Stimulated activated CD8-positive, alpha-beta memory T cell treated with anti-CD3 and anti-CD28 coated beads, Interleukin-4, amount 100 ng/mL, for 48 hours (primary cell): ENCODE measurements at regions not wholly inside any gene's neighbourhood (a gene's known extent, or its start where the extent isn't known, plus 50 kb on each side); places are given as distances from the start of the nearest gene placed in this dataset.
"Not testable (repeated sequence)": the region's sequence is repeated elsewhere in the genome, so short reads cannot be mapped to it uniquely, and the experiment has no call there.

Experiments used
- DNase-seq: peaks from one replicate; pipeline ENCODE4 v3.0.0-alpha.2; 2020

DNA sequence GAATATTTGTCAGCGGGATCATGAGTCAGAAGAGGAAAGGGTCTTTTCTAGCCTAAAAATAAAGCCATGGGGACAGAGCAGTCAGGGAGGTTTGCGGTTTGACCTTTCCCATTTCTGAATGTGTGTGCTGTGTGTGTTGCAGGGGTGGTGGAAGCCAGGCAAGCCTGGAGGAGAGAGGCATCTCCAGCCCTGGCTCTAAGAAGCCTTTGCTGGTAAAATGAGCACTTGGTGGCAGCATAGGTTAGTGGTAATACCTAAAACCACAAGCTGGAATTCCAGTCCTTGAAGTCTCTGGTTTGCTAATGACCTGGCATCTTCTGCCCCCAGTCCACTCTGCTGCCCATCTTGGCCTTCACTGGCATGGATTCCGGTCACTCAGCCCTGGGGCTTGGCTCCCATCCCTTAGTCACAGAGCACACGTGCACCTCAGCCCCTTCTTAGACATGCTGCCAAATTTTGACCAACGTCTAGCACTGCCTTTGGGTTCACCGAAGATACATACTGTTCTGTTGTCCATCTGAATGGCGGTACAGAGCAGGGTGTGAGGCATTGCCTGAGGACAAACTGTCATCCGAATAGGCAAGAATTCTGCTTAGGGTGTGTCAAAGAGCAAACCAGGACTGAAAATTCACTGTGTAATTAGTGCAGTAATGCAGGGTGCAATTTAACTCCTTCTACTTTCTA, 52.7 kb downstream of the KCNA5 start:
- DNase-seq: no peak

DNA sequence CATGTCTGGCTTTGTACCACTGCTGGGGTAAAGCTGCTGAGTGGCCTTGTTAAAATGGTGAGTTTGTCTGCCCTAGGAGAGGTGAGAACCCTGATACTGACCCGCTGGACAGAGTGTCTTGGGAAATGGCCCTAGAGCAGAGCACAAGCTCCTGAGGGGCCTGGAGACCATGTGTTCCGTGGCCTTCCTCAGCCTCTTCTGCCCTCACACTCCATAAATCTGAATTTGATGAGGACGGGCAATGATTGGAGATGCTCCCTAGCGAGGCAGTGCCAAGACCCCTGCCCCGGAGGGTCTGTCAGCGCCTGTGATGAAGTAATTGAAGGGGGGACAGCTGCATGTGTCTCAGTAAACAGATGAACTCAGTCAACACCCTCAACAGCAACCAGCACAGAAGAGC, 54.1 kb downstream of the KCNA5 start:
- no peak for DNase-seq

DNA sequence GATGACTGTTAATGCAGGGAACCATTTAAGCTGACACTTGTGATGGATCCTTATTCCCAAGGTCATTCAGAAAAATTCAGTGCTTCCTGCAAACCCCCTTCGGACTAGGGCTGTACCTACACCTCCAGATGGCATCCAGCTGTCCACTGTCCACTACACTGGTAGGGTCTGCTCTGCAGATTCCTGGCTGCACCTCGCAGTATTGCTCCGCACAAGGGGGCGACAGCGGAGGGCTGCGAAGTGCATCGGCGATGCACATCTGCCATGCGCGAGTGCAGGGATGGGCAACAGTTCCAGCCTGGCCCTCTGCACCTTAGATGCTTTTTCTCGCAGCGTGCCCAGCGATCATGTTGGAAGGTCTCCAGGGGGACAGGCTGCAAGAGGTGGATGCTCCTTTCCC, 55.5 kb downstream of the KCNA5 start:
- DNase-seq: no peak

DNA sequence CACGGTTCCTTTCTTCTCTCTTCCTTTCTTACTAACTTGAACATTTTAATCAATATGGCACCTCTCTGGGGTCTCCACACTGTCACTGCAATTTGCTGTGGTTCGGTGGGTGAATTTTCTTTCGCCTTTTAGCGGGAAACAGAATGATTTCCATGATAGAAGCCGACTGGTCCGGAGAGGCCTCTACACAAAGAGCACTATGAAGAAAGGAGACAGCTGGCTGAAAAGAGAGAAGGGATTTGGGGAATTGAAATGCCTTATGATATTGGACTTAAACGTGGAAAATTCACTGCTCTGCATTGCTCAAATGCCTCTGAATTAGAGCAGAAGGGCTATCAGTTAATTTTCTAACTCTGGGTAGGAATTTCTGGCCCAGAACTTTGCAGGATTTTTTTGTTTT, 55.9 kb downstream of the KCNA5 start:
- no peak for DNase-seq

DNA sequence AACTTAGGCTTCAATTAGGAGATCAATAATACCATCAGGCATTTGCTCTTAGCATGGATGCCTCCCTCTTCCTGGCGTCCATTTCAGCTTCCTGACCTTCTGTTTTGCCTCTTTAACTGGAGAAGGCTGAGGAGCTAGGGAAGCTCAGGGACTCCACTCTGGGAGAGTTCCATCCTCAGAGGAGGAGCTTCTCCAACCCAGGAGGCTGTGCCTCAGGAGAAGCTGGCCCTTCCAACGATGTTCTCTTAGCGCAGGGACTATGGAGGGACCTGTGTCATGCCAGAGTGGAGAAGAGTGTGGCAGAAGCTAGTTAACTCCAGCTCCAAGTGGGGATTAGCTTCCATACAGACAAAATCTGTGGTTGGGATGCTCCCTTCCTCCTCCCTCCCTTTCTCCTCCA, 58.0 kb downstream of the KCNA5 start:
- no peak for DNase-seq

DNA sequence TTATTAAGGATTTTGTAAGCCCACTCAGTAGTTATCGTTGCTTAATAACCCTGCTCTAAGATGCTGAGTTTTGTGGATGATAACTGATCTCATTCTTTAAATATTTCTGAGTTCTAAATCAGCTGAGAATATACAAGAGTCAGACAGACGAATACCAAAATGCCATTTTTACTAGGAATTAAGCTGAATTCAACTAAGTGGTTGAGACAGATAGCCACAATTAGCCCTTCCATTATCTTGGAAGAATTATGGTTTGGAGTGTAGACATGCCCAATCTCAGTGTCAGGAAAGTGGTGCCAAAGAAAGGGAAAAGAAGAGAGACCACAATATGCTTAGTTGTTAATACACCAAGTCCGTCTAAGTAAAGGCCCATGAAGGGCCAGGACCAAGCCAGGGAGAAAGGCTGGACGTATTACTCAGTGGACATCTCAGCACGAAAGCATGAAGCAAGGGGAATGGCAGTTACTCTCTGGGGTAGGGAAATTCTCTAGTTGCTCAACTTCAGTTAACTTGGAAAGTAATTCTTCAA, 58.6 kb downstream of the KCNA5 start:
- DNase-seq: no peak

DNA sequence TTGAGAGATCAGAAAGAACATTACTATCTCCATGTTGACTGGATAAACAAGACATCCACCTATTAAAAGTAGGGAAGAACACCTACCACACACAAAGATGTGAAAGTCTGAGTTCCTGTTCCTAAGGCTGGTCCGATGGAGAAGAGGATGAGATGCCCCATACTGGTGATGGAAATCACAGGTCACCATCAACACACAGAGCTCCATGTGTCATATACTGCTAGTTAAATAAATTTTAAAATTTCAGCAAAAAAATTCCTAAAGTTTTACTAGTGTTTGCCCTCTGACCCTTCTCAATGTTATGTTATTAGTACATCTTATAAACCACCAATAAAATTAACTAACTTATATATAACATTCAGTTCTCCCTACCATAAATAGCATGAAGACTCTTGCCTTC, 59.1 kb downstream of the KCNA5 start:
- DNase-seq: no peak

DNA sequence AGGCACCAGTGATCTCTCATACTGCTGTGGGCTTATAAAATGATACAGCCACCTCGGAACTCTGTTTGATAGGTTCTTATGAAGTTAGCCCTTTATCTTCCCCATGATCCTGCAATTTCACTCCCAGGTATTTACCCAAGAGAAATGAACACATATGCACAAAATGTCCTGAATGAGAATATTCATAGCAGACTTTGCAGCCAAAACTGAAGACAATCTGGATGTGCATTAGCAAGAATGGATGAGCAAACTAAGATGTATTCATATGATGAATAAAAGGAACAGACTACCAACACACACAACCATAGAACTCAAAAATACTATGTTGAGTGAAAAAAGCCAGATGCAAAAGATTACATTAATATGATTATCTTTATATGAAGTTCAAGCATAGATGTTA, 66.7 kb downstream of the KCNA5 start:
- no peak for DNase-seq

DNA sequence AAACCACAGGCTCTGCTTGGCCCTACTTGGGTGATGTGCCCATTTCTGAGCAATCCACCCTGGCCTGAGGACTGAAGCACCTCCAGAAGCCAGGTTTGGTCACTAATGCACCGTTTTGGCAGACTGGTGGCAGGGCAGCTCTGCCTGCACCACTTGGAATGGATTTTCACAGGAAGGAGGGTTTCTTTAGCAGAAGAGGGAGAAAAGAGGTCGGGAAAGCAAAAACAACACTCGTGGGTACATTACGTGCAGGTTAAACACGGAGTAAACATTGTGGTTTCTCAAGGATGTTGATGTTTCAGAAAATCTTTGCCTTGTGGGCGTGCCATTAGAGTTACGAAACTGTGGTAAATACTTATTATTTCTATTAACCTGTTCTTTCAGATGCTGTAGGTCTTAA, 70.8 kb downstream of the KCNA5 start:
- no peak for DNase-seq

DNA sequence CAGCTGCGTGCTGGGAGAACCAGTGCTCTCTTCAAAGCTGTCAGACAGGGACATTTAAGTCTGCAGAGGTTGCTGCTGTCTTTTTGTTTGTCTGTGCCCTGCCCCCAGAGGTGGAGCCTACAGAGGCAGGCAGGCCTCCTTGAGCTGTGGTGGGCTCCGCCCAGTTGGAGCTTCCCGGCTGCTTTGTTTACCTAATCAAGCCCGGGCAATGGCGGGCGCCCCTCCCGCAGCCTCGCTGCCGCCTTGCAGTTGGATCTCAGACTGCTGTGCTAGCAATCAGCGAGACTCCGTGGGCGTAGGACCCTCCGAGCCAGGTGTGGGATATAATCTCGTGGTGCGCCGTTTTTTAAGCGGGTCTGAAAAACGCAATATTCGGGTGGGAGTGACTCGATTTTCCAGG, 78.1 kb downstream of the KCNA5 start:
- DNase-seq: not testable (repeated sequence)

DNA sequence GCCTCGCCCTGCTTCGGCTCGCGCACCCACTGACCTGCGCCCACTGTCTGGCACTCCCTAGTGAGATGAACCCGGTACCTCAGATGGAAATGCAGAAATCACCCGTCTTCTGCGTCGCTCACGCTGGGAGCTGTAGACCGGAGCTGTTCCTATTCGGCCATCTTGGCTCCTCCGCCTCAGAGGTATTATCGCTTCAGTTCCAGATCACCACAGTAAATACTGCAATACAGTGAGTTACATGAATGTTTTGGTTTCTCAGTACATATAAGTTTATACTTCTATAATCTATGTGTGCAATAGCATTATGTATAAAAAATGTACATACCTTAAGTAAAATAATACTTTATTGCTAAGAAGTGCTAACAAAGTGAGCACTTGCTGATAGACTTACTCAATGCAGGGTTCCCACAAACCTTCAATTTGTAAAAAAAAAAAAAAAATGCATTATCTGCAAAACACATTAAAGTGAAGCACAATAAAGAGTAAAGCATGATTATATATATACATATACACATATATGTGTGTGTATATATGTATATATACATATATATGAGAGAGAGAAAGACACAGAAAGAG, 78.7 kb downstream of the KCNA5 start:
- not testable (repeated sequence) for DNase-seq

DNA sequence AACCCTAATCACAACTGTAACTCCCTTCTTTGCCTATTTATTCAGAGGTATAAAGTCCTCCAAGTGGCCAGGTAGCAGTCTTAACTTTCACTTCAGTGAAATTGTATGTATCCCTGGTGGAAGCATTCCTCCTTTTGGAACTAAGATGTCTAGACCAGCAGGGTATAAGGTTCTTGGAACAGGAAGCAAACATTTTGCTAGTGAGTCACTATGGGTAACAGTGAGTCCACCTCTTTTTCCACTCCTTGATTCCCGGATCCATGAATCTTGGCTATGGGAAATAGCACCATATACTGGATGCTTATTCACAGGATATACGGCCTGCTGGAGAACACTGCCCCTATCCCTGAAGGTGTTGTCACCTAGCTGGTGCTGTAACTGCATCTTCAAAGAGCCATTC, 80.2 kb downstream of the KCNA5 start:
- DNase-seq: no peak

DNA sequence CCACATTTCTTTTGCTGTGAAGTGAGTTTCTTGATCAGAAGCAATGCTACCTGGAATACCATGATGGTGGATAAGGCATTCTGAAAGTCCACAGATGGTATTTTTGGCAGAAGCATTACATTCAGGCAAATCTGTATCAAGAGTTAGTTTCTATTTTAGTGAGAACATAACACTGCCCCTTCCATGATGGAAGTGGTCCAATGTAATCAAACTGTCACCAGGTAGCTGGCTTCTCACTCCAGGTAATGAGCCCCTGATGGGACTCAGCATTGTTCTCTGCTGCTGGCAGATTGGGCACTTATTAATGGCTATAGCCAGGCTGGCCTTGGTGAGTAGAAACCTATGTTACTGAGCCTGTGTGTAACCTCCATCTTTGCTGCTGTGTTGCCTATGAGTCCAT, 80.7 kb downstream of the KCNA5 start:
- no peak for DNase-seq

DNA sequence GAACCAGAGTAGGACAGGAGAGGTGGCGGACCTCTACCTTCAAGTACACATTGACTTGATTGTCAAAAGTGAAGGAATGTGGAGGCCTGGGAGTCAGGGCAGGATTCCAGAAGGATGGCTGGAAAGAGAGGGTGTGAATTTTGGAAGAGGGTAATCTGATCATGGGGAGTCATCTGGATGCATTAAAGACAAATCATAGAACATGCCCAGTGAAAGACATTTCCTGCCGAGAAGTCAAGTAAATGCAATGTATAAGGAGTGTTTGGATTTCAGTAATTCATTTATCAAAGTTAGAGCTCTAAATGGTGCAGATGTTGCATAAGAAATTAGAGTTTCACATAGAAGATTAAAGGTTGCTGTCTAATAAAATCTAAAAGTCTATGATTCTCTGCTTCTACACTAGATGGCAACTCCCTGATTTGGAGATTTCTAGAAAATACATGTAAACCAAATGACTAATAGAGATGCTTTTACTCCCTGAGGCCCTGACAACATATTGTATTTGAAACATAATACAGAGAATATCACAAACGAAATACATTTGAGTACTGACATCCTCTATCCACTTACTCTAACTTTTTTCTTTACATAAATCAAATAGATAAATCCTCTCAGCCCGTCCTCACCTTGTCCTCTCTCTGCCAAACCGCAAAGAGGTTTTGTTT, 91.3 kb downstream of the KCNA5 start:
- no peak for DNase-seq

DNA sequence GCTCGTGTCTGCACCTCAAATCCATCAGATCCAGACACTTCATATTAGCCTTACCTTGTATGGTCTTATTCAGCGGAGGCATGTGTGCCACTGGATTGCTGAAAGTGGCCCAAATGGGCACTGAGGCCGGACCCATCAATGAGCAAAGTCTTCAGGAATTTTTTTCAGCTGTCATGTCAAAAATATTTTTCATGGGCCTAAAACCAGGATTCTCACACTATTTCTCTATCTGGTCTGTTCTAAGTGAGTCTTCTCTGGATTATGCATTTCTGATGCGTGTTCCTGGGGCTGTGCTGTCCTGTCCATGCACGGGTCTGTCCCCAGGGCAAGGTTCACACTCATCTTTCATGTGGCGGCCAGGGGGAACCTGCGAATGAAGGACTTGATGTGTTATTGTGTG, 94.6 kb downstream of the KCNA5 start:
- DNase-seq: no peak

DNA sequence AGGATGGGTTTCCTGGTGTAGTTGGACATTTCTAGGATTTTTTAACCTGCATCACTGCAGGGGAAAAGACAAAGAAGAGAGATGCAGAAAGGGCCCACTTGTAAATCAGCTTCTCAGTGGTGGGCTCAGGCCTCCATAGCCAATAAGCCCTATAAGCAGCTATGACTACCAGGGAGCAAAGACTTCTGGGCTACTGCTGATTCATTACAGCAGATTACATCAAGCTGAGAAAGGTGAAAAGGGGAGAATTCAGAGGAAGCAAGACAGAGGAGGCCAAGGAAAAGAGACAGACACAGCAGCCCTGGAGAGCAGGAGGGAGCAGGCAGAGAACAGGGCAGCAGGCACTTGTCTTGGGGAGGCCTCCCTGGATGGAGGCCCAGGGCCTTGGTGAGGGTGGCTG, 95.2 kb downstream of the KCNA5 start:
- DNase-seq: no peak

DNA sequence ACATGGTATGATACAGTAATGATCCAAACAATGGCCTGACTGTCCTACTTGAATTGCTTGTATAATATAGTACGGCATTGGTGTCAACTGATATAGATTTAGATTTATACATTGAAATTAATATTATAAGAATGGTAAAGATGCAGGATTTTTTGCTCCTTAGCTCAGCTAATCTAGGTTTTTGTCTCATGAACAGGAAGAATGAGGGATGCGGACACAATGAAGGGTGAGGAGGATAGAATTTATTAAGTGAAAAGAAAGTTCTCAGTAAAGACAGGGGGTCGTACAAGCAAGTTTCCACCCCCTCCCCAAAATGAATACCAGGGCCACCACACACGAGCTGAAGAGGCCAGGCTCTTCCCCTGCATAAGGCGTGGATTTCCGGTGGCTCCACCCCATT, 96.1 kb downstream of the KCNA5 start:
- DNase-seq: no peak

DNA sequence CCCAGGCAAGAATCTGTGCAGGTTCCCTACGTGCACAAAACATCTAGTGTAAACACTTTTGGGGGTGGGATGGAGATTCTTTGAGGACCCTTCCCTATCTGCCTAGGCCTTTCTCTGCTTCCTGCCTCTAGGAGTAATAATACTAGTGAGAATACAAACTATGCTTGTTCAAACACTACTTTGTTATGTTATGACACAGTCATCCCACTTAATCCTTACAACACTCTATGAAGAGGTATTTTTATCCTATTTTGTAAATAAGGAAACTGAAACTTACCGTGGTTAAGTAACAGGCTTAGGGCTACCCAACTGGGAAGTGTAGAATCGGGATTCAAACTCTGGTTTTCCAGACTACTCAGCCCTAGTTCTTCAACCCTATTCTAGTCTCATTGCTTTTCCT, 96.5 kb downstream of the KCNA5 start:
- no peak for DNase-seq

DNA sequence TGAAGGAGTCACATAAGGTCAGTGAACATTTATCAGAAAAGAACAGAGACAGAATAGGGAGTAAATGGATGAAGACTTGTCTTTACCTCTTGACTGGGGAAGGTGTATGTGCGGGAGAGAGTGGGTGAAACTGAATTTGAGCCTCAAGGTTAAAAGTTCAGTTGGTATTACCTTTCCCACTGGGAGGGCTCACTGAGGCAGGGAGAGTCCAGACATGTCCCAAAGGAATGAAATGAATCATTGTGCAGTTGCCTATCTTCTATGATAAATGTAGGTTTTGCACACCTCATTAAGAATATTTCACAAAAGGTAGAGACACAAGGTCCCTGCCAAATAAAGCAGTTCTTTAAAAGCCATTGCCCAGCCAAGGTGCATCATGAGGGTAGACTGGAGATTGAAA, 105.2 kb downstream of the KCNA5 start:
- DNase-seq: no peak

DNA sequence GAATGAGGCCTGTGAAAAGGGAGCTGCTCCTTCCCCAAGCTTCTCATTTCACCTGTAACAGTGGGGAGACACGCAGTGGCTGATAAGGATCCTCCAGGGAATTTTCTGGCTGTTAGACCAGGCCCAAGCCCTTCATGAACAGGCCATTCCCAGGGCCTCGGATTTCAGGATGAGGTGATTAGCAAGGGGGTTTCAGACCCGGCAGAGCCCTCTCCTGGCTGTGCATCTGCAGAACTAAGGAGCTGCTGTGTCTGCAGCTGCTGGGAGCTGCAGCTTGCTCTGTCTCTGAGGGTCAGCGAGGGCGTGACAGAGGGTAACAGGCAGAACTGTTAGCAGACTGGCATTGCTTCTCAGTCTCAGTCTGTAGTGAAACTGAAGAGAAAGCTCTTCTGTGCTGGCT, 110.4 kb downstream of the KCNA5 start:
- no peak for DNase-seq

DNA sequence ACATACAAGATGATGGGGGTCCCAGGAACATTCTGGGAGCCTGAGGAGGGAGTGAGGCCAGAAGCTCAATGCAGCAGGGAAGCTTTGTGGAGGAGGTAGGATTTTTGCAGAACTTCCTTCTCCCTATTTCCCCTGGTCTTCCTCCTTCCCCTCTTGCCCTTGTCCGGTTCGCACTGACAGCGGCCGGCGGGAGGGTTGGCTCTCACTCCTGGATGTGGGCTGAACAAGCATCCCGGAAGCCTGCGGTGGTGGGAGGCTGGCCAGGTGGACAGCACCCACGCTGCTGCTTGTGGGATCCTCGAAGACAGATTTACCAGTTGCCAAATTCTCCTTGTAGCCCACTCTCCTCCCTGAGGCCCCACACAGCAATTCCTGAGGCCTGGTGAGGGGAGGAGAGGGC, 112.2 kb downstream of the KCNA5 start:
- no peak for DNase-seq

DNA sequence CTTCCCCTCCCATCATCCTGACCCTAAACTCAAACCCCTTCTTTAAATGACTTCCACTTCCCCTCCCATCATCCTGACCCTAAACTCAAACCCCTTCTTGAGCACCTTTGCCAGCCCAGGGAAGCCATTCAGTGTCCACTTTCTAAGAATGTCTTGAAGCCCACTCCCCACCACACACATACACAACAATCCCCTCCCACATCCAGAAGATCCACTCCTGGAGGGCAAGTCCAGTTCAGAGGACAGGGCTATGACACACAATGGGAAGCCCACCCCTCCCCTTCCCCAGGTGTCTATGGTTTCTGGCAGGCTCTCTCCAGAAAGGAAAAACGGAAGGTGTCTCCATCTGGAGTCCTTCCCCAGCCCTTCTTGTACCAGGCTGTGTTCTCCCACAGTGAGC, 117.1 kb downstream of the KCNA5 start:
- no peak for DNase-seq

DNA sequence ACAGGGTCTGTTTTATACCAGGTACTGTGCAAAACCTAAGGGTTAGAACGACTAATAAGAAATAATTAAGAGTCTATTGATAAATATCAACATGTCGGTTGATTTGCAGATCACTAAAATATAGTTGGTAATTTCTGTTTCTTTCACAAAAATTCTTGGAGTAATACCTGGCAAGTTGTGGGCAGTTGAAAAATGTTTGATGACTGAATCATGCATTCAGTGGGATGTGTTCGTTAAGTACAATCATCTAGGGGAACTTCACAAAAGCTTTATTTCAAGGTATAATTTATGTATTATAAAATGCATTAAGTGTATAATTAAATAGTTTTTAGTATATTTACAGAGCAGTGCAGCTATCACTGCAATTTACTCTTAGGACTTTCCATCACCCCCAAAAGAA, 120.0 kb downstream of the KCNA5 start:
- no peak for DNase-seq

DNA sequence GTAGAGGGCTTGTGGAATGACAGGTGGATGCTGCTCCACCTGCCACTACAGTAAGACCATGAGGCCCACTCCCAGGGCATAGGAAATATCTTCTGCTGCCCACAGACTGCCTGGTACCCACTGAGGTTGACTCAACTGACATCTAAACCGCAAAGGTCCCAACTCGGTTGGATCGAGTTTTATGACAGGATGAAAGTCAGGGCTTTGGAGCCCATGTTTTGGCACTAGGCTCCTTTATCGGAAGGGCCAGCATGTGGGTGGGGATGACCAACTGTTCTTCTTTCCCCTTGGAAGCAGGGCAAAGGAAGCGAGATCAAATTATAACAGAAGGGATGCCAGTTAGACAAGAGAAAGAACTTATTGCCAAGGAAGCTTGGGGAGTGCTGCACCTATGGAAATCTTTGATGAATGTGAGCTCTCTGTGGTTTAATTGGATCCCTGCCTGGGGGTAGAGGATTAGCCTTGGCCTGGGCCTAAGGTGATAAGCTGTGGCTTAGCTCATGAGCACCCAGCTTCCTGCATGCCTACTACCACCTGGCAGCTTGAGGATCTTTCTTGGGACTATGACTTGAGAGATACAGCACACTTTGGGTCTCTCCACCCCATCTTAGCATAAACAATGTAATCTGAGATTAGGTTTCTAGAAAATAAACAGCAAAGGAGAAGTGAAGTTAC, 121.8 kb downstream of the KCNA5 start:
- no peak for DNase-seq
